Mesenchymal stem cell (in vitro differentiated cells and primary cell): ENCODE measurements at regions not wholly inside any gene's neighbourhood (a gene's known extent, or its start where the extent isn't known, plus 50 kb on each side); places are given as distances from the start of the nearest gene placed in this dataset.
"Not testable (repeated sequence)": the region's sequence is repeated elsewhere in the genome, so short reads cannot be mapped to it uniquely, and the experiment has no call there.

Experiments
- DNase-seq: peaks from one replicate; pipeline ENCODE4 v3.0.0-alpha.2; 2013
- H2AFZ ChIP-seq: one replicate; pipeline ENCODE4 v1.6.1; 2013; ENCODE audit warnings: low read depth, mild to moderate bottlenecking, control low read depth, inconsistent platforms, low read length, moderate library complexity
- H2AK5ac ChIP-seq: 2 replicates; pipeline ENCODE4 v1.6.1; 2013; ENCODE audit warnings: low read length, moderate library complexity, mild to moderate bottlenecking, inconsistent platforms; ENCODE audit not compliant: severe bottlenecking
- H2BK120ac ChIP-seq: one replicate; pipeline ENCODE4 v1.6.1; 2013; ENCODE audit warnings: low read depth, mild to moderate bottlenecking, inconsistent platforms, low read length, moderate library complexity
- H2BK12ac ChIP-seq, 2 experiments: one replicate each; pipeline ENCODE4 v1.6.1; 2013; ENCODE audit warnings: inconsistent platforms in 2 of 2, low read length in 2 of 2, mild to moderate bottlenecking in 2 of 2, moderate library complexity in 2 of 2, control low read depth in 1 of 2
- H2BK15ac ChIP-seq: one replicate; pipeline ENCODE4 v1.6.1; 2013; ENCODE audit warnings: mild to moderate bottlenecking, low read depth, inconsistent platforms; ENCODE audit not compliant: poor library complexity, severe bottlenecking
- H2BK5ac ChIP-seq: 2 replicates; pipeline ENCODE4 v1.6.1; 2013; ENCODE audit warnings: low read depth, mild to moderate bottlenecking, low read length, control low read depth, inconsistent platforms; ENCODE audit not compliant: poor library complexity, severe bottlenecking
- H3K14ac ChIP-seq, 2 experiments: one replicate each; pipeline ENCODE4 v1.6.1; 2013; ENCODE audit warnings: inconsistent platforms in 2 of 2, low read length in 2 of 2, control low read depth in 1 of 2, mild to moderate bottlenecking in 1 of 2, moderate library complexity in 1 of 2
- H3K18ac ChIP-seq, 2 experiments: one replicate each; pipeline ENCODE4 v1.6.1; 2013; ENCODE audit warnings: inconsistent platforms in 2 of 2, low read length in 2 of 2, control low read depth in 1 of 2, low read depth in 1 of 2, mild to moderate bottlenecking in 1 of 2
- H3K23ac ChIP-seq, 2 experiments: one replicate each; pipeline ENCODE4 v1.6.1; 2013; ENCODE audit warnings: inconsistent platforms in 2 of 2, low read length in 2 of 2, mild to moderate bottlenecking in 2 of 2, moderate library complexity in 2 of 2, control low read depth in 1 of 2
- H3K27ac ChIP-seq: 2 replicates; pipeline ENCODE4 v1.5.1; 2013; ENCODE audit warnings: mild to moderate bottlenecking, moderate library complexity, low read length, control low read depth, inconsistent platforms; ENCODE audit not compliant: poor library complexity, severe bottlenecking
- H3K27me3 ChIP-seq, 2 experiments: 2 replicates each; pipeline versions ENCODE4 v1.6.1 to v1.7.0; 2013; ENCODE audit warnings: low read length in 2 of 2, mild to moderate bottlenecking in 2 of 2, moderate library complexity in 2 of 2, control low read depth in 1 of 2, inconsistent platforms in 1 of 2; ENCODE audit not compliant: control insufficient read depth in 1 of 2, insufficient read depth in 1 of 2
- H3K36me3 ChIP-seq, 2 experiments: 2 replicates each; pipeline versions ENCODE4 v1.6.1 to v1.7.0; 2013; ENCODE audit warnings: low read length in 2 of 2, control low read depth in 1 of 2, inconsistent platforms in 1 of 2, low read depth in 1 of 2, mild to moderate bottlenecking in 1 of 2; ENCODE audit not compliant: insufficient read depth in 2 of 2, control insufficient read depth in 1 of 2
- H3K4ac ChIP-seq, 2 experiments: one replicate each; pipeline ENCODE4 v1.6.1; 2013; ENCODE audit warnings: inconsistent platforms in 2 of 2, low read length in 2 of 2, mild to moderate bottlenecking in 2 of 2, moderate library complexity in 2 of 2, control low read depth in 1 of 2, low read depth in 1 of 2
- H3K4me1 ChIP-seq: 2 replicates; pipeline ENCODE4 v1.6.1; 2013; ENCODE audit warnings: low read depth, low read length, control low read depth; ENCODE audit not compliant: control insufficient read depth, insufficient read depth
- H3K4me2 ChIP-seq: 2 replicates; pipeline ENCODE4 v1.6.1; 2013; ENCODE audit warnings: low read length, mild to moderate bottlenecking, inconsistent platforms; ENCODE audit not compliant: poor library complexity, severe bottlenecking
- H3K4me3 ChIP-seq, 2 experiments: 2 replicates each; pipeline versions ENCODE4 v1.5.1 to v1.7.0; 2013; ENCODE audit warnings: low read length in 2 of 2, mild to moderate bottlenecking in 2 of 2, control low read depth in 1 of 2, low read depth in 1 of 2; ENCODE audit not compliant: insufficient read depth in 1 of 2
- H3K79me1 ChIP-seq: replicated peaks from 2 replicates; pipeline ENCODE4 v1.6.1; 2013; ENCODE audit warnings: mild to moderate bottlenecking, control low read depth, low read length, inconsistent platforms; ENCODE audit not compliant: poor library complexity, severe bottlenecking
- H3K9ac ChIP-seq: 2 replicates; pipeline ENCODE4 v1.7.0; 2013; ENCODE audit warnings: mild to moderate bottlenecking, low read length, moderate library complexity
- H3K9me3 ChIP-seq: 2 replicates; pipeline ENCODE4 v1.7.0; 2013; ENCODE audit warnings: mild to moderate bottlenecking, low read length; ENCODE audit not compliant: control insufficient read depth
- H4K8ac ChIP-seq: one replicate; pipeline ENCODE4 v1.6.1; 2013; ENCODE audit warnings: inconsistent platforms, mild to moderate bottlenecking, low read length, moderate library complexity
- H4K91ac ChIP-seq: one replicate; pipeline ENCODE4 v1.6.1; 2013; ENCODE audit warnings: mild to moderate bottlenecking, low read length, inconsistent platforms
- WGBS: methylation state at CpG from one replicate; pipeline ENCODE4 v1.1.7; 2013; ENCODE audit warnings: mixed read lengths; 5-methylcytosine and 5-hydroxymethylcytosine counted together

DNA sequence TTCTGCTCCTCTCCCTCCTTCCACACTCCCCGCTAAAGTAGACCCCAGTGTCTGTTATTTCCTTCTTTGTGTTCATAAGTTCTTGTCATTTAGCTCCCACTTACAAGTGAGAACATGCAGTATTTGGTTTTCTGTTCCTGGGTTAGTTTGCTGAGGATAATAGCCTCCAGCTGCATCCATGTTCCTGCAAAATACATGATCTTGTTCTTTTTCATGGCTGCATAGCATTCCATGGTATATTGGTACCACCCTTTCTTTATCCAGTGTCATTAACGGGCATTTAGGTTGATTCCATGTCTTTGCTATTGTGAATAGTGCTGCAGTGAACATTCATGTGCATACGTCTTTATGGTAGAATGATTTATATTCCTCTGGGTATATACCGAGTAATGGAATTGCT is 118.0 kb upstream of the SLC4A4 start:
- not testable (repeated sequence) for H3K27ac ChIP-seq, H3K18ac ChIP-seq, DNase-seq, H3K9ac ChIP-seq, H3K4me1 ChIP-seq, H3K23ac ChIP-seq, H2BK5ac ChIP-seq, H2BK120ac ChIP-seq, H2BK12ac ChIP-seq, H4K8ac ChIP-seq, H2AK5ac ChIP-seq, H3K4ac ChIP-seq, H3K9me3 ChIP-seq, H2AFZ ChIP-seq, H3K4me3 ChIP-seq, H3K14ac ChIP-seq, H3K27me3 ChIP-seq, H3K79me1 ChIP-seq, H2BK15ac ChIP-seq, H3K4me2 ChIP-seq, H3K36me3 ChIP-seq, H4K91ac ChIP-seq
- 92% methylated on average over 3 of the region's 4 CpGs for WGBS

DNA sequence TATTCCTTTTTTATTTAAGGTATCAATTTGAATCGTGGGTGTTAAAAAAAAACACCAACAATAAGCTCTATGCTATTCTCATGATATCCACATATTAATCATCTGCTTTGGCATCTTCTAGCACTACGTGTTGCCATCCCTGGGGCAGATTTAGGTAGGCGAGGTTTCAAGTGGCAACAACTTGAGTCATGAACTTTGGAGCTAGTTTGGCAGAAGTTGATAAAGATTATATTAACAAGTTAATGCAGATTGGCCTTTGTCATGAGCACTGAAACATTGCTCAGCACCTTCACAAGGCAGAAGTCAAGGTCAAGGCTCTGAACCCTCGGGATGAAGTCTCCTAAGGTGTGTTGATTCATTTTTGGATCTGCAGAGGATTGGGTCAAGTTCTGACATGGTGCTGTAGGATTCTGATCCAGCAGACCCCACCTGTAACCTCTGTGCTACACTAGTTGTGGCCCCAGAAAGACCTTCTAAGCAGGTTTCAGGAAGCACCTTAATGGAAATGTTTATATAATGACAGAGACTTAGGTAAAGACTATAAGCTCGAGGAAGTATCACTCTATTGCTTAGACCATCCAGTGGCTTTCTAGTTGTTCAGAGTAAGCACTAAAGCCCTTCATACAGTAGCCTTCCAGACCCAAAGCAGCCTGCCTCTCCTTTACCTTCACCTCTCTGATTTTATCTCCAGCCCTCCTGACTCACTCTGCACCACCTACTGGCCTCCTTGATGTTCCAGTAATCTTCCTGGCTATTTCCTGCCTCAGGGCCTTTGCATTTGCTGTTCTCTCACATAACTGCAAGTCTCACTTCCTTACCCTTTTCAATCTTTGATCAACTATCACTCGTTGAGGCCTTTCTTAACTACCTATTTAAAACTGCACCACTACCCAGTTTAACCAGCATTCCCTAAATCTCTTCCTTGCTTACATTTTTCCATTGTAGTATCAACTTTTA is 117.0 kb upstream of the SLC4A4 start:
- Histone ChIP-seq H3K4ac (no peak overlapping the region), H3K23ac (no peak overlapping the region), H3K18ac (no peak overlapping the region), H3K36me3 (no peaks in the 10 kb centered on the region), H3K27ac (no peak overlapping the region), H3K9ac (no peak overlapping the region), H3K4me1 (no peaks in the 10 kb centered on the region), H2BK12ac (peak overlapping the region in 1 of 2 experiments; percentile 76), H2BK120ac (no peak overlapping the region), H4K91ac (no peak overlapping the region), H3K27me3 (no peaks in the 10 kb centered on the region), H3K4me2 (no peak overlapping the region), H2BK15ac (no peak overlapping the region), H4K8ac (no peak overlapping the region), H3K4me3 (no peak overlapping the region), H2AFZ (no peak overlapping the region), H3K79me1 (peaks cover 5% of the 10 kb centered on the region), H2AK5ac (no peak overlapping the region), H3K14ac (no peak overlapping the region), H2BK5ac (no peak overlapping the region), H3K9me3 (no peaks in the 10 kb centered on the region)
- DNase-seq, result no peak
- WGBS, result 95% methylated on average over 6 of the region's 6 CpGs

DNA sequence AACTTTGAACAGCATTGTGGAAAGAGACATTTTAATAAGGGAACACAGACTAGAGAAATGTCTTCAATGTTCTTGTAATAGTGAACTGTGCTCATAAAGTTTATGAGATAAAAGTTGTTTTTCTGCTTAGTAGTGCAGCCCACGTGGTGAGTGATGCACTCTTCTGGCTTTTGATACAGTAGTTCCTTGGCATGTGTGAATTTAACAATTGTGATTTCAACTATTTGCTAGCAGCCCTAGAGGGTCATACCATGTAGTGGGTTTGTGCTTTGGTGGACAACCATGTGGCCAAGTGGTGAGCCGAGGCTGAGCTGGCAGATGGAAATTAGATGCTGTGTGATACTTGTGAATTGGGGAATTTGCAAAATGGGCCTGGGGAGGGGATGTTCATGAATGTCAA is 116.2 kb upstream of the SLC4A4 start:
- no peak overlapping the region for H2BK15ac ChIP-seq
- WGBS, result 91% methylated on average over 2 of the region's 2 CpGs
- peaks cover 9% of the 10 kb centered on the region for H3K79me1 ChIP-seq
- no peak overlapping the region for H4K91ac ChIP-seq
- H3K27ac ChIP-seq, result no peak overlapping the region
- no peak overlapping the region for H3K4me3 ChIP-seq
- H4K8ac ChIP-seq, result no peak overlapping the region
- no peak overlapping the region for H3K23ac ChIP-seq
- H3K4me2 ChIP-seq, result no peak overlapping the region
- no peak overlapping the region for H2BK5ac ChIP-seq
- no peaks in the 10 kb centered on the region for H3K4me1 ChIP-seq
- H3K4ac ChIP-seq, result no peak overlapping the region
- no peak overlapping the region for H2AFZ ChIP-seq
- H2AK5ac ChIP-seq, result no peak overlapping the region
- H3K36me3 ChIP-seq, result no peaks in the 10 kb centered on the region
- H2BK12ac ChIP-seq, result no peak overlapping the region
- no peak overlapping the region for H2BK120ac ChIP-seq
- DNase-seq, result no peak
- H3K27me3 ChIP-seq, result no peaks in the 10 kb centered on the region
- no peak overlapping the region for H3K14ac ChIP-seq
- no peak overlapping the region for H3K9ac ChIP-seq
- no peak overlapping the region for H3K18ac ChIP-seq
- H3K9me3 ChIP-seq, result no peaks in the 10 kb centered on the region

DNA sequence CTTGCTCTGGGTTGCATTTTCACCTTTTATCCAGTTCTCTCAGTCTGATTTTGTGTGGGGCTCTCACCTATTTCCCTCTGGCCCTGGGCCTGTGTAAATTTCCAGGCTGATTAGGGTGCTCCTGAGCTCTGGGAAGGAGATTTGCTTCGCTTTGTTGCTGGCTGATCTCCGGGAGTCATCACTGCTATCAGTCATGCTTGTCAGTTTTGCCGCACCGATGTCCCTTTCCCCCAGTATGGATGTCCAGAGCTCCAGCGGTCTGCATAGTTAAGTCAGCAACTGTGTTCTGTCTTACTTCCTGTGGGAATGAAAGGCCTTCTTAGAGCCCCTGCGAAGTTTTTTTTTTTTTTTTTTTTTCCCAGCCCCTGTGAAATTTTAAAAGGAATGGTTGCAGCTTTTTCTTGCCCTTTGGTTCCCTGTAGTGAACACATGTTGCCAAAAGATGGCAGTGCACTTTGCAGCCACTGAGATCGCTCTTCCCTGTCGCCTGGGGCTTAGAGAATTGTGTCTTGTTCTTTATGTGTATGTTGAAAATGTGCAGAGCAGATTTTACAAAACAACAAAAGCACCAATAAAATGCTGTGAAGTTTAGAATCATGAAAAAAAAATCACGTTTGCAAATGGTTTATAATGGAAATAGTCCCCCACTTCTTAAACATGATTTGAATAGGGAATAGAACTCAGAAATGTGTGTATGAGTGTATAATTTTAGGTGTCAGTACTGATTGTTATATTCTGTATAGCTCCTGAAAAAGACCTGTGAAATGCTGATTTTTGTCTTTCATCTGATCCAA is 109.1 kb upstream of the SLC4A4 start:
- Histone ChIP-seq H3K9ac (peak overlapping the region; percentile 10), H3K18ac (no peak overlapping the region), H3K4me3 (no peak overlapping the region), H2BK15ac (no peak overlapping the region), H4K8ac (no peak overlapping the region), H4K91ac (no peak overlapping the region), H2AFZ (no peak overlapping the region), H3K14ac (no peak overlapping the region), H2BK12ac (peak overlapping the region in 1 of 2 experiments; percentile 64), H3K4ac (no peak overlapping the region), H3K79me1 (peaks cover 5% of the 10 kb centered on the region), H3K23ac (no peak overlapping the region), H2BK5ac (no peak overlapping the region), H3K4me1 (peaks cover 2% of the 10 kb centered on the region), H3K36me3 (no peaks in the 10 kb centered on the region), H2AK5ac (no peak overlapping the region), H3K27me3 (no peaks in the 10 kb centered on the region), H3K27ac (no peak overlapping the region), H2BK120ac (no peak overlapping the region), H3K9me3 (no peaks in the 10 kb centered on the region), H3K4me2 (peak overlapping the region; percentile 39)
- peak; percentile 71 for DNase-seq
- WGBS, result 3% methylated on average over 6 of the region's 9 CpGs
